GM12873 (cell line): ENCODE measurements at regions not wholly inside any gene's neighbourhood (a gene's known extent, or its start where the extent isn't known, plus 50 kb on each side); places are given as distances from the start of the nearest gene placed in this dataset.

Experiments used
- TF ChIP-seq, protein P1 (sequence below): IDR thresholded peaks from 2 replicates; pipeline ENCODE4 v1.5.1; 2012; ENCODE audit warnings: low read depth, mild to moderate bottlenecking, moderate library complexity, low read length, control low read depth; ENCODE audit not compliant: insufficient read depth; ENCODE audit errors: missing control alignments

DNA sequence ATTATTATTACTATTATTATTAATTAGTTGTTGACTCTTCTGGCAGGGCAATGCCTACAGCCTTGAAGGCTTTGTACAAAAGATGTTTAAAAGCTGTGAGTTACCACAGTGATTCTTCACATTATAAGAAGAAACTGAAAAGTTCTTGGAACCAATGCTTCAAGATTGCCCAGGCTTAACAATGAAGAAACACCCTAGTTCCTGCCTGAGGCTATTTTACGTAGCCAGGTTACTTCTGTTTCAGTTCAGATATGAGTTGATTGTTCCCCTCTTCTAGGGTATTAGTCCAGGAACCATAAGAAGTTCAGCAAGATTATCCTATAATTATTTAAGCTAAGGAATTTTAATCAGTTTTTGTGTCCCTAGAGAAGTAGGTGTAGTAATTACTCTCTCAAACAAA is 154.6 kb upstream of the CDH12 start:
- TF ChIP-seq, protein P1, sequence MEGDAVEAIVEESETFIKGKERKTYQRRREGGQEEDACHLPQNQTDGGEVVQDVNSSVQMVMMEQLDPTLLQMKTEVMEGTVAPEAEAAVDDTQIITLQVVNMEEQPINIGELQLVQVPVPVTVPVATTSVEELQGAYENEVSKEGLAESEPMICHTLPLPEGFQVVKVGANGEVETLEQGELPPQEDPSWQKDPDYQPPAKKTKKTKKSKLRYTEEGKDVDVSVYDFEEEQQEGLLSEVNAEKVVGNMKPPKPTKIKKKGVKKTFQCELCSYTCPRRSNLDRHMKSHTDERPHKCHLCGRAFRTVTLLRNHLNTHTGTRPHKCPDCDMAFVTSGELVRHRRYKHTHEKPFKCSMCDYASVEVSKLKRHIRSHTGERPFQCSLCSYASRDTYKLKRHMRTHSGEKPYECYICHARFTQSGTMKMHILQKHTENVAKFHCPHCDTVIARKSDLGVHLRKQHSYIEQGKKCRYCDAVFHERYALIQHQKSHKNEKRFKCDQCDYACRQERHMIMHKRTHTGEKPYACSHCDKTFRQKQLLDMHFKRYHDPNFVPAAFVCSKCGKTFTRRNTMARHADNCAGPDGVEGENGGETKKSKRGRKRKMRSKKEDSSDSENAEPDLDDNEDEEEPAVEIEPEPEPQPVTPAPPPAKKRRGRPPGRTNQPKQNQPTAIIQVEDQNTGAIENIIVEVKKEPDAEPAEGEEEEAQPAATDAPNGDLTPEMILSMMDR = no peak

DNA sequence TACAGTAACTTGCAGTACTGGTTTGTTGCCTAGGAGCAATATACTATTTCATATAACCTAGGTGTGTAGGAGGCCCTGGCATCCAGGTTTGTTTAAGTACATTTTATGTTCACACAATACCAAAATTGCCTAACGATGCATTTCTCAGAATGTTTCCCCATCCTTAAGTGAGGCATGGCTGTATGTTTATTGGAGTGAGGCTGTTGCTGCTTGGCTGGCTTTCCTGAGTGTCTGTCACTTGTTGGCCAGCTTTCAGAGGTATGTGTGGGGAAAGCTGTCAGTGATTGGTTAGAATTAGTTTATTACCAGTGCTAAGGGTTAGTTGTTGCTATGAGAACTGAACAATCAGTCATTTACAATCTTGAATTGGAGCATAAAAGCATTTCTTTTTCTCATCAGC is 154.1 kb upstream of the CDH12 start:
- TF ChIP-seq, protein P1 = no peak

DNA sequence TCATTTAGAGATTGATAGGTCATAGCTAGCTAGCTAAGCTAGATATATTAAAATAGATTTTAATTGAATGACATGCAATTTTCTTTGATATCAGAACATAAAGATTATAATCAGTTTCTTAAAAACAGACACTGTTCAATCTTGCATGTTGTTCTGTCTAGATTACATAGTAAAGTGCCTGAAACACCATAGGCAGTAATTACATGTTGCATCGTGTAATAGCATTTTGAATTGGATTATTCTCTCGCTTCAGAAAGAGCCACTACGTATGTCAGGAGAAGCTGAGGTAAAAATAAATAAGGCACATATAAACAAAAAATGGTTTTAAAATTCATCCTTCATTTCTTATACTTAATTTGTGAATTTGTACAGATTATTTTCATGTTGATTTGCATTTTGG is 148.0 kb upstream of the CDH12 start:
- TF ChIP-seq, protein P1 = no peak

DNA sequence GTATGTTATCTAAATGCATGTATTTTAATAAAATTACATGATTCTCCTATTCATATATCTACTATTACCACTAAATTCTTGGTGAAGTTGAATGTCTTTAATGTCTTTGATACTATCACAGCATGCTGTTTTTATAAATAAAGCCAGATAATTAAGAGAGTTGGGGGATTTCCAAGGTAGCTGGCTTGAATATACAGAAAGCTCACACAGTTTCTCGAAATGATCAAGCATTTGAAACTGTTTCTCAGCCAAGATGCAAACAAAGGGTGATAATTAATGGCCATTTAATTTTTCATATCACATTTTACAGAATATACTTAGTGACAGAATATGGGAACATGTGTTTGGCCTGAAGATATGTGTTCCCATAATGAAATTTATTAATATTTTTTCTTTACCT is 145.6 kb upstream of the CDH12 start:
- TF ChIP-seq, protein P1 = no peak

DNA sequence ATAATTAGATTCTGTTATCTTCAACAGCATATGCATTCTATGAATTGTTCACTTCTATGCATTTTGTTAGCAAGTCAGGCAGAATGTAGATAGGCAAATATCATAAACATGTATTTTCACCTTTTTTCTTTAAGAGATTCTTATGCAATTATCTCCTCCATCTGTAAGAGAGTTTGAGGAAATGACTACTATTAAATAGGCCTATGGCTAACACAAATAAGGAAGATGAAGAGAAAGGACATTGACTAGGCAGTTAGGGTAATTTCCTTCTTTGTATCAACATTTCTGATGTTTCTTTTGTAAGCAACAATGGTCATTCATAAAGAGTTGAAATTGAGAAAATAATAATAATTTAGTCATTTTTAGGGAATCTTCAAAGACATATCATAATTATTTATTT is 145.2 kb upstream of the CDH12 start:
- TF ChIP-seq, protein P1 = no peak

DNA sequence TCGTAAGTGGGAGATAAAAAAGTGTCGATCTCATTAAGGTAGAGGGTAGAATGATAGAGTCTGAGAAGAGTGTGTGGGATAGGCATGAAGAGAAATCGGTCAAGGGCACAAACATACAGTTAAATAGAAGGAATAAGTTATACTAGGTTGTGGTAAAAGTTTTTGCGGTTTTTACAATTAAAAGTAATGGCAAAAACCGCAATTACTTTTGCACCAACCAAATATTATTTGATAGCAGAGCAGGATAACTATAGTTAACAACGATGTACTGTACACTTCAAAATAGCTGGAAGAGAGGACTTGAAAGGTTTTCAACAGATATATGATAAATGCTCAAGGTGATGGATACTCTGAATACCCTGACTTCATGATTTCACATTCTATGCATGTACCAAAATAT is 135.8 kb upstream of the CDH12 start:
- TF ChIP-seq, protein P1 = no peak

DNA sequence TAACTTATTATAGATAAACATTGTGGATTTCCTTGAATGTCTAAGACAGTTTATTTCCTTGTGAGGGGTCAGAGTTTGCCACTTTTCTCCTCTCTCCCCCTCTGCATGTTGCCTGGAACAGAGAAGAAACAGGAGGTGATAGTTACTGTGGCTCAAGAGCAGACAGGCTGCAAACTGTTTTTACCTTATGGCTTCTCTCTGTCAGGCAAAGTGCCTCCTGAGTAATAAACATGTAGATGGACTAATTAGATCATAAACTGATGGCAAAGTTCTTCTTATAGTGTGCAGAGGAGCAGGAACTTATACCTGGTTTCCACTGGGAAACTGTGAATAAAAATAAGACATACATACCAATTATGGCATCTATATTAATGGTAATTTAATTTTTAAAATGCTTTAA is 133.1 kb upstream of the CDH12 start:
- TF ChIP-seq, protein P1 = no peak

DNA sequence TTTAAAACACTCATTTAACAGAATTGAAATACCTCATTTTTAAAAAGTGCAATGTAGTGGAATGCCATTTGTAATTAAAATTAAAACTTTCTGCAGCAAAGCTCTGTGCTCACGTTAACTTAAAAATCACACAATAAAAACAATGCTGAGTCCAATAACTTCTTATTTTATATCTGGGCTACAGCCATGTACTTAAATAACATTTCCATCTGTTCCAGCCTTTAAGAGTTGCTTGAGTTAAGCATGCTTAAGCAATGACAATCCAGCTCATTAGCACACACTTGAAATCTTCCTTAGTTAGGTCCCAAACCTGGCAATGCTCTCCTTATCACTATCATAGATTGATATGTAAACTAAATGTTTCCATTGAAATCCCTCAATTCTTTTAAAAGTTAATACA is 132.3 kb upstream of the CDH12 start:
- TF ChIP-seq, protein P1 = no peak
